Natural killer cell (primary cell): ENCODE measurements at regions not wholly inside any gene's neighbourhood (a gene's known extent, or its start where the extent isn't known, plus 50 kb on each side); places are given as distances from the start of the nearest gene placed in this dataset.

Source experiments
- ATAC-seq, 3 donors: fragments of 150-1000 bp in 2 of 3; fragments of 200-7000 bp in 1 of 3; cut with Tn5 transposase; 1 replicate in 1 of 3; 2 replicates in 2 of 3; pipeline ENCODE4 v1.10.0; 2021; ENCODE audit warnings: mild to moderate bottlenecking in 2 of 3, moderate library complexity in 2 of 3
- DNase-seq, 2 donors: peaks; one replicate each; pipeline versions ENCODE4 v3.0.0 to v3.0.0-alpha.2; 2013 to 2021; ENCODE audit warnings: mixed read lengths in 1 of 2
- H3K27ac ChIP-seq: one replicate; pipeline ENCODE4 v1.5.1; 2013; ENCODE audit warnings: mild to moderate bottlenecking, low read length
- H3K27me3 ChIP-seq: one replicate; pipeline ENCODE4 v1.6.1; 2013; ENCODE audit warnings: low read length; ENCODE audit not compliant: control insufficient read depth, insufficient read depth
- H3K36me3 ChIP-seq: one replicate; pipeline ENCODE4 v1.6.1; 2013; ENCODE audit warnings: low read length; ENCODE audit not compliant: control insufficient read depth, insufficient read depth
- H3K4me1 ChIP-seq: one replicate; pipeline ENCODE4 v1.6.1; 2013; ENCODE audit warnings: low read length; ENCODE audit not compliant: control insufficient read depth, insufficient read depth
- H3K4me3 ChIP-seq: one replicate; pipeline ENCODE4 v1.5.1; 2013; ENCODE audit warnings: low read length
- H3K9me3 ChIP-seq: one replicate; pipeline ENCODE4 v1.6.1; 2013; ENCODE audit warnings: low read length; ENCODE audit not compliant: control insufficient read depth, insufficient read depth
- H3K27ac Mint-ChIP-seq, 2 donors: one replicate each; pipeline ENCODE4 v1.8.0; 2022; ENCODE audit warnings: mild to moderate bottlenecking in 2 of 2, mixed read lengths in 2 of 2, moderate library complexity in 1 of 2
- H3K27me3 Mint-ChIP-seq, 2 donors: one replicate each; pipeline ENCODE4 v1.8.0; 2022; ENCODE audit warnings: low read depth in 2 of 2, mixed read lengths in 2 of 2
- H3K36me3 Mint-ChIP-seq: one replicate; pipeline ENCODE4 v1.8.0; 2022; ENCODE audit warnings: mixed read lengths
- H3K4me1 Mint-ChIP-seq, 2 donors: one replicate each; pipeline ENCODE4 v1.8.0; 2022; ENCODE audit warnings: mixed read lengths in 2 of 2
- H3K4me3 Mint-ChIP-seq: one replicate; pipeline ENCODE4 v1.8.0; 2022; ENCODE audit warnings: mild to moderate bottlenecking, moderate library complexity, mixed read lengths
- H3K9me3 Mint-ChIP-seq, 2 donors: one replicate each; pipeline ENCODE4 v1.8.0; 2022; ENCODE audit warnings: mixed read lengths in 2 of 2
- whole genome bisulfite sequencing: methylation state at CpG from one replicate; pipeline ENCODE4 v1.1.7; 2013; ENCODE audit warnings: missing lambda C conversion rate; ENCODE audit not compliant: insufficient coverage; 5-methylcytosine and 5-hydroxymethylcytosine counted together
- intact Hi-C: fragments of 100-400 bp; cut with micrococcal nuclease; formaldehyde crosslinking; loops from one replicate; pipeline ENCODE4 v1.14.2; 2022
- TF ChIP-seq, protein P1 (sequence below): fragments of 200-600 bp; IDR thresholded peaks from one replicate; pipeline ENCODE4 v1.8.0; 2022; ENCODE audit warnings: antibody characterized with exemption

GRCh38 chr15:63434576-63435186, 53.0 kb upstream of the CA12 start:
- Histone ChIP-seq H3K9me3 (no peaks in the 10 kb centered on the region), H3K4me3 (no peak overlapping the region), H3K27me3 (no peaks in the 10 kb centered on the region), H3K27ac (no peak overlapping the region), H3K36me3 (no peaks in the 10 kb centered on the region), H3K4me1 (peaks cover 8% of the 10 kb centered on the region)
- H3K4me3 Mint-ChIP-seq = no peak overlapping the region
- no peak overlapping the region for H3K27ac Mint-ChIP-seq
- peaks cover 0 to 2% of the 10 kb centered on the region in 2 donors for H3K27me3 Mint-ChIP-seq
- intact Hi-C loops = no loop called here
- H3K4me1 Mint-ChIP-seq = peaks cover 6 to 9% of the 10 kb centered on the region in 2 donors
- ATAC-seq = no peak
- TF ChIP-seq, protein P1, sequence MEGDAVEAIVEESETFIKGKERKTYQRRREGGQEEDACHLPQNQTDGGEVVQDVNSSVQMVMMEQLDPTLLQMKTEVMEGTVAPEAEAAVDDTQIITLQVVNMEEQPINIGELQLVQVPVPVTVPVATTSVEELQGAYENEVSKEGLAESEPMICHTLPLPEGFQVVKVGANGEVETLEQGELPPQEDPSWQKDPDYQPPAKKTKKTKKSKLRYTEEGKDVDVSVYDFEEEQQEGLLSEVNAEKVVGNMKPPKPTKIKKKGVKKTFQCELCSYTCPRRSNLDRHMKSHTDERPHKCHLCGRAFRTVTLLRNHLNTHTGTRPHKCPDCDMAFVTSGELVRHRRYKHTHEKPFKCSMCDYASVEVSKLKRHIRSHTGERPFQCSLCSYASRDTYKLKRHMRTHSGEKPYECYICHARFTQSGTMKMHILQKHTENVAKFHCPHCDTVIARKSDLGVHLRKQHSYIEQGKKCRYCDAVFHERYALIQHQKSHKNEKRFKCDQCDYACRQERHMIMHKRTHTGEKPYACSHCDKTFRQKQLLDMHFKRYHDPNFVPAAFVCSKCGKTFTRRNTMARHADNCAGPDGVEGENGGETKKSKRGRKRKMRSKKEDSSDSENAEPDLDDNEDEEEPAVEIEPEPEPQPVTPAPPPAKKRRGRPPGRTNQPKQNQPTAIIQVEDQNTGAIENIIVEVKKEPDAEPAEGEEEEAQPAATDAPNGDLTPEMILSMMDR = no peak
- DNase-seq = no peak
- WGBS = 94% methylated on average over 4 of the region's 4 CpGs
- H3K36me3 Mint-ChIP-seq = no peaks in the 10 kb centered on the region
- no peaks in the 10 kb centered on the region for H3K9me3 Mint-ChIP-seq

- no peak for ATAC-seq
- intact Hi-C loops = no loop called here
- Histone ChIP-seq H3K27ac (no peak overlapping the region), H3K4me3 (no peak overlapping the region), H3K36me3 (no peaks in the 10 kb centered on the region), H3K9me3 (no peaks in the 10 kb centered on the region), H3K27me3 (no peaks in the 10 kb centered on the region), H3K4me1 (peaks cover 8% of the 10 kb centered on the region)
- peaks cover 0 to 2% of the 10 kb centered on the region in 2 donors for H3K27me3 Mint-ChIP-seq
- WGBS = 95% methylated on average over 9 of the region's 9 CpGs
- H3K36me3 Mint-ChIP-seq = no peaks in the 10 kb centered on the region
- H3K9me3 Mint-ChIP-seq = no peaks in the 10 kb centered on the region
- TF ChIP-seq, protein P1 = no peak
- H3K4me3 Mint-ChIP-seq = no peak overlapping the region
- peaks cover 6 to 9% of the 10 kb centered on the region in 2 donors for H3K4me1 Mint-ChIP-seq
- DNase-seq = no peak
- no peak overlapping the region for H3K27ac Mint-ChIP-seq
Observed at GRCh38 chr15:63435204-63435820, 53.7 kb upstream of the CA12 start.

- H3K27ac ChIP-seq = no peak overlapping the region
- WGBS = 96% methylated on average over 2 of the region's 2 CpGs
- H3K4me3 Mint-ChIP-seq = no peak overlapping the region
- H3K9me3 ChIP-seq = no peaks in the 10 kb centered on the region
- H3K27ac Mint-ChIP-seq = peak overlapping the region in 1 of 2 donors; percentile 33
- peaks cover 0 to 2% of the 10 kb centered on the region in 2 donors for H3K27me3 Mint-ChIP-seq
- H3K4me1 Mint-ChIP-seq = peaks cover 6 to 9% of the 10 kb centered on the region in 2 donors
- no peaks in the 10 kb centered on the region for H3K9me3 Mint-ChIP-seq
- no peaks in the 10 kb centered on the region for H3K36me3 ChIP-seq
- peaks cover 8% of the 10 kb centered on the region for H3K4me1 ChIP-seq
- ATAC-seq = no peak
- DNase-seq = no peak
- TF ChIP-seq, protein P1 = no peak
- H3K36me3 Mint-ChIP-seq = no peaks in the 10 kb centered on the region
- no peaks in the 10 kb centered on the region for H3K27me3 ChIP-seq
- no peak overlapping the region for H3K4me3 ChIP-seq
- intact Hi-C loops = no loop called here
Observed at GRCh38 chr15:63436341-63436740, 54.7 kb upstream of the CA12 start.
